Iris pigment epithelial cell (primary cell): ENCODE measurements at regions not wholly inside any gene's neighbourhood (a gene's known extent, or its start where the extent isn't known, plus 50 kb on each side); places are given as distances from the start of the nearest gene placed in this dataset.
A peak's percentile ranks its signal among the peaks of the same experiment; 100 is the strongest.
"Not testable (repeated sequence)": the region's sequence is repeated elsewhere in the genome, so short reads cannot be mapped to it uniquely, and the experiment has no call there.

Experiments used
- DNase-seq: peaks from one replicate; pipeline ENCODE4 v3.0.0-alpha.2; 2011; ENCODE audit warnings: low read depth

DNA sequence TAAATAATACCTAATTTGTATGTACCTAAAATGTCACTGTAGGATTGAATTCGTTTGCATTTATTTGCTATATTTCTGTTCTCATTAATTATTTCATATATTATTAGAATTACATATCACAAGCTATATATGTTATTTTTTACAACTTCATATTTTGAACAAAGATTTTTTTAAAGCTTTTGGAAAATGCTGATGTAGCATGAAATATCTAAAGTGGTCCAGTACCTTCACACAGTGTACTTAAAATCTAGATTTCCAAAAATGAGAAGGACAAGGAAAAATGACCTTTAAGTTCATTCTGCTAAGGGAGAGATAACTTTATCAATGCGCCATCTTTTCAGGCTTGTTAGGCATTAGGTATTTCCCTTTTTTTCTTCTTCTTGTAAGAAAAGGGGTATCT, 71.8 kb downstream of the LARP7 start:
- DNase-seq: no peak

DNA sequence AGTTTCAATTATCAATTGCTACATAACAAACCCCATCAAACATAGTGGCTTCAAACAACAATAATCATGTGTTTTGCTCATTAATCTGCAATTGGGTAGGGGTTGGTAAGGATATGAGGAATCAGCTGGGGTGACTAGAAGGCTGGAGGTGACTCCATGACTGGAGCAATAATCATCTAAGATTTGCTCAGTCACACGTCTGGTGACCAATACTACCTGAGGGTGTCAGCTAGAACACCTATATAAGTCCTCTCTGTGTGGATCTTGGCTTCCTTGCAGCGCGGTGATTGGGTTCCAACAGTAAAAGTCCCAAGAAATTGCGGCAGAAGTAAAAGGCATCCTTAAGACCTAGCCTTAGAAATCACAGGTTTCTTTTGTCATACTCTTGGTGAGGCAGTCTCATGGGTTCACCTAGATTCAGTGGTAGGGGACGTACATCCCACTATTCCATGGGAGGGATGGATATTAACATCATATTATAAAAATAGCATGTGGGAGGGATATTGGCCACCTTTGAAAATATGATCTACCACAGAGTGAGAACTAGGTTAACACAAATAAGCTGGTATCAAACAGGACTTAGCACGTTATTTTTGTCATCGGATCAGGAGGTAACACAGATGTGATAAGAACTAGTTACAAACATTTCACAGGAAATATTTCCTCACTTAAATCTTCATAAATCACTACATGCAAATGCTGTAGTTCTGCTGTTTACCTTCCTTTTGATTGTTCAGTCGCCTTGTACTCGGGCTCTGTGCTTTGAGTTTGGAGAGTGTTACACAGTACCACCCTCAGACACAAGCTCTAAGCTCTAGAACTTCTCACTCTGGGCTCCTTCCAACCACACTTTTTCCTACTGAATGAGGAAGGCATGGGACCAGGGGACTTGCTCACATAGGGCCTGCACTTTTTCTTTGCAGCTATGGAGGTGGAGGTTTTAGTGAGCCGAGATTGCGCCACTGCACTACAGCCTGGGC, 78.3 kb downstream of the LARP7 start:
- DNase-seq: no peak

DNA sequence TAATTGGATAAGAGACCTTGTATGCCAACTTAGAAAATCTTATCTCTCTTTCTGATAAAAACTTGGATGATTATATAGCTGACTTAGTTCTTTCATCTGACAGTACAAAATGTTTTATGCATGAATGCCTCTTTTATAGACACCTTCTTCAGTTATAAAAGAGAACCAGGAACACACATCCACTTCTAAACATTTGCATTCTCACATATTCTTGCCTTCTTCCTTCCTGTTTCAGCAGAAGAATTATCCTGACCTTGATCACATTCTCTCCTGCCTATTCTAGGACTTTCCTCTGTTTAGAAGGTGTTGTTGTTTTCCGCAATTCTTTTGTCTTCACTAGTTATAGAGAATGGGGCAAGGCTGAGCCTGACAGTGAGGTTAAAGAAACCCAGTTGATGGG, 80.9 kb downstream of the LARP7 start:
- DNase-seq: no peak

DNA sequence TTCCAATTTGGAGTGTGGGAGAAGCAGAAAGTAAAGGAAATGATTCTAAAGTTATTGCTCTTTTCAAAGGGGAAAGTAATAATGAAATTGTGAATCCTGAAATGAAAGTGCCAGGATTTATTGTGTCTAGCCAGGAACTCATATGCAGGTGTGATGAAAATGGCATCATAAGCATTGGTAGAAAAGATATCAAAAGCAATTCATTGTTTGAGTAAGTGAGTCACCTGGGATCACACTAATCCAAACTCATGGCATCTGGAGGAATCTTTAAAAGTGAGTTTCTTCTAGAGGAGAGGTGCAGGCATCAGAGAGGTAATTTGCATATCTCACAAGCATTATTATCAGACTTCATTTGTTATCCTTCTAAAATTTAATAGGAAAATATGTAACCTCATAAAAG, 84.7 kb downstream of the LARP7 start:
- no peak for DNase-seq

DNA sequence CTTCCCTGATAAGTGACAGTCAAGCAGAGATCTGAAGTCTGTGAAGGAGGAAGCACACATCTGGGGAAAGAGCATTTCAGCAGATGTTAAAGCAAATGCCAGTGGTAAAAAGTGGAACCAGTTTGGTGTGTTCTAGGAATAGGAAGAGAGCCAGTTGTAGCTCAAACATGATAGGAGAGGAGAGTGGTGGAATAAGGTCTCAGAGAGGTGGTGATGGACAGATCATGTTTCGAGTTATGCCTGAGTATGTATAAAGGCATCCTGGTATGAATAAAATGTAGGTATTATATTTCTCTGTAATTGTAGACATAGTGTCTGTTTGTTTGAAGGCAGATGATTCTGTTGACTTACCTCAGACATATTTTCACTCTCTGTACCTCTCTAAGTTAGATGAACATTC, 89.1 kb downstream of the LARP7 start:
- DNase-seq: no peak

DNA sequence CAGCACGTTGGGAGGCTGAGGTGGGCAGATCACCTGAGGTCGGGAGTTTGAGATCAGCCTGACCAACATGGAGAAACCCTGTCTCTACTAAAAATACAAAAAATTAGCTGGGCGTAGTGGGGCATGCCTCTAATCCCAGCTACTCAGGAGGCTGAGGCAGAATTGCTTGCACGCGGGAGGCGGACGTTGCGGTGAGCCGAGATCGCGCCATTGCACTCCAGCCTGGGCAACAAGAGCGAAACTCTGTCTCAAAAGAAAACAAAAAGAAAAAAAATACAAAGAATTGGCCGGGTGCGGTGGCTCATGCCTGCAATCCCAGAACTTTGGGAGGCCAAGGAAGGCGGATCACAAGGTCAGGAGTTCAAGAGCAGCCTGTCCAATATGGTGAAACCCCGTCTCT, 90.8 kb downstream of the LARP7 start:
- DNase-seq: not testable (repeated sequence)

DNA sequence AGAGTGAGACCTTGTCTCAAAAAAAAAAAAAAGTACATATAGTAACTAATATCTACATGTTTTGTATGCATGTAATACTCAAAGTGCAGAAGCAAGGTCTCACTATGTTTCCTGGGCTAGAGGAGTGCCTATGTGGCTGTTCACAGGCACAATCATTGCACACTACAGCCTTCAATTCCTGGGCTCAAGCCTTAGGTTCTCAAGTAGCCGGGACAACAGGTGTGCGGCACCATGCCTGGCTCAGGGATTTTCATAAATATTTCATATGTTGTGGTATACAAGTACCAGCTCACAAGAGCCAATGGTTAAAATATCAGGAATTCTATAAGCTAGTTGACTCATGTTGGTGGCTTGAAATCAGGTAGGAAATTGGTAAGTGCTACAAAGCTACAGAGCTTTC, 94.8 kb downstream of the LARP7 start:
- DNase-seq: no peak

DNA sequence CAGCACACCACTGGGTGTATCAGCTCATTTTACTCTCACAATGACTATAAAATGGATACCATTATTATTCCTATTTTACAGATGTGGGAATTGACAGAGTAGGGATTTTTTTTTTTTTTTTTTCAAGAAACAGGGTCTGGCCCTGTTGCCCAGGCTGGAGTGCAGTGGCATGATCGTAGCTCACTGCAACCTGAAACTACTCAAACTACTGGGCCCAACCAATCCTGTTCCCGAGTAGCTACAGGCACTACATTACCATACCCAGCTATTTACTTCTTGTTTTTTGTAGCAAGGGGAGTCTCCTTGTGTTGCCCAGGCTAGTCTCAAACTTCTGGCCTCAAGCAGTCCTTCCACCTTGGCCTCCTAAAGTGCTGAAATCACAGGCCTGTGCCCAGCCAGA, 95.2 kb downstream of the LARP7 start:
- DNase-seq: no peak

DNA sequence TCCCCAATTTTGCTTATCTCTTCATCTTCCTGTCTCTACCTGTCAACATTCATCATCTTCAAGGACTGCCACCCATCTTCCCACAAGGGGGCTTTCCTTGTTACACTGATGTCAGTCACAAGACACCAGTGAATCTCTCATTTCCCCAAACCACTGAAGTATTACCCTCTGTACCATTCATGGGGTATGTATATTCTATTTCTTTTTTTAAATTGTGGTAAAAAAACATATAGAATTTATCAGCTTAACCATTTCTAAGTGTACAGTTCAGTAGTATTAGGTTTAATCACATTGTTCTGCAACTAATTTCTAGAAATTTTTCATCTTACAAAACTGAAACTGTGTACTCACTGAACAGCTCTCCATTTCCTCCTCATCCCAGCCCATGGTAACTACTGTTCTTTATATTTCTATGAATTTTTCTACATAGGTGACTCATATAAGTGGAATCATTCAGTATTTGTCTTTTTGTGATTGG, 98.6 kb downstream of the LARP7 start:
- peak; percentile 7 for DNase-seq

DNA sequence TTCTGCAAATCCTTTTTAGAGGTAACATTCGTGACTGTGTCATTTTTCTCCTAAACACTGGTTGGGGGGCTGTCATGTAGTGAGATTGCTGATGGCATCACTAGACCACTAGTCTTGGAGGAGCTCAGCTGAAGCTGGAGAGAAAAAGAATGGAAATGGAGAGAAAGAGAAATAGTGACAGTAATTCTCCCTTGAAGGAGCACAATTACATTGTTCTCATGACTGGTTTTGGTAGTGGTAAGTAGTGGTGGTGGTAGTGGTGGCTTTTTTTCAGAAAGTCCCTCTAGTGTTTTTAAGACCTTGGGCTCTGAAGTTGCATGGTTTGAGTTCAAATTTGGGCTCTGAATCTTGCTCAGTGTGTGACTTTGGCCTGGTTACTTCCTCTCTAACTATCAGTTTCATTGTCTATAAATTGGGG, 99.8 kb downstream of the LARP7 start:
- no peak for DNase-seq

DNA sequence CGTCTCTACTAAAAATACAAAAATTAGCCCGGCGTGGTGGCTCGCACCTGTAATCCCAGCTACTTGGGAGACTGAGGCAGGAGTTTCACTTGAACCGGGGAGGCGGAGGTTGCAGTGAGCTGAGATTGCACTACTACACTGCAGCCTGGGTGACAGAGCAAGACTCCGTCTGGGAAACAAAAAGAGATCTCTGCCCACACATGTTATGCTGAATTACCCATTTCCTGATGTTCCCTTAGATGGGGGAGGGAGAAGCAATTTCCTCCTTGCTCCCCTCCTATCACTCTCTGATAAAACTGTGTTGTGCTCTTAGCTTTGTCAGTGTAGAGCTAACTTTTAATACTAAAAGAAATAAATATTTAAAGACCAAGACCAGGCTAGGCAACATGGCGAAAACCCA, 102.5 kb downstream of the LARP7 start:
- DNase-seq: no peak

DNA sequence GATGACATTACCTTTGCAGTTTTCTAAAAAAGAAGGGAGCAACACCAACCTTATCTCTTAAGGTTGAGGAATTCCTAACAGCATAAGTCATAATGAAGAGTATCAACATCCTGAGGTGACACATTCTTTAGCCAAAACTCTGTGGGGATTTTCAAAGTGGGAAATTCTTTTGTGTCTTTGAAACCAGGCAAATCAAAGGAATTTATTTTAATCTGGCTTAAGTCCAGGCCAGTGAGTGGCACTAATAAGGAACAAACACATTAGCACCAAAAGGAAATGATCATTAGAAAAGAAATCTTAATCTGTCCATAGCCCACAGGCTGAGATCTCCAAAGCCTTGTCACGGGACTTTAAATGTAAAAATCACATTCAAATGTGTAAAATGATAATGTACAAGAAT, 110.1 kb downstream of the LARP7 start:
- DNase-seq: no peak

DNA sequence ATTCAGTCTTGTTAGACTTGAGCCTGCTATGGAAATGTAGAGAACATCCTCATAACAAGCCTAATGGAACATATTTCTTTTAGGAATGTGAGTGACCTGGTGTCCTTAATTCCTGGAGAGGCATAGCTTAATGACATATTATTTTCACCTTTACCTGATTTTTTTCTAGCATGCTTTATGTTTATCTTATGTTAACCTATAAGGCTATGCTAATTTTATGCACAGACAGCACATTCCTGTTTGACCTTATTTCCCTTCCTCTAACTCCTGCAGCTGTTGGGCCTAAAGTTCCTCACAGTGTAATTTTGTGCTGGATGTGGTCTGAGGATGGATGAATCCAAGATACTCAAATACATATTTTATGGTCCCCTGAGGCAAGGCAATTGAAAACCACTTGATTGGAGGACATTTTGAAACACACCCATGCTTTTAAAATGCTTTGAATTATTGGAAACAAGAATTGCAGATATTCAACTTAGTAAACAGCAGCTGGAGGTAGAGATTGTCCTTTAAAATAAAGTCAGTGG, 111.5 kb downstream of the LARP7 start:
- no peak for DNase-seq

DNA sequence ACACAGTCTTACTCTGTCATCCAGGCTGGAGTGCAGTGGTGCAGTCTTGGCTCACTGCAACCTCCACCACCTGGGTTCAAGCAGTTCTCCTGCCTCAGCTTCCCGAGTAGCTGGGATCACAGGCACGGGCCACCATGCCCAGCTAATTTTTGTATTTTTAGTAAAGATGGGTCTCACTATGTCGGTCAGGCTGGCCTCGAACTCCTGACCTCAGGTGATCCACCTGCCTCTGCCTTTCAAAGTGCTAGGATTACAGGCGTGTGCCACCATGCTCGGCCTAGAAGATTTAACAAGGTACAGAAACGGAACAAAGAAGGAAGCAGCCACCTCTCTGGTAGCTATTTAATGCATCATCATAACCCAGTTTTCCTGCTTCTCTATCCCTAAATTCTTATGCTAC, 113.8 kb downstream of the LARP7 start:
- DNase-seq: not testable (repeated sequence)

DNA sequence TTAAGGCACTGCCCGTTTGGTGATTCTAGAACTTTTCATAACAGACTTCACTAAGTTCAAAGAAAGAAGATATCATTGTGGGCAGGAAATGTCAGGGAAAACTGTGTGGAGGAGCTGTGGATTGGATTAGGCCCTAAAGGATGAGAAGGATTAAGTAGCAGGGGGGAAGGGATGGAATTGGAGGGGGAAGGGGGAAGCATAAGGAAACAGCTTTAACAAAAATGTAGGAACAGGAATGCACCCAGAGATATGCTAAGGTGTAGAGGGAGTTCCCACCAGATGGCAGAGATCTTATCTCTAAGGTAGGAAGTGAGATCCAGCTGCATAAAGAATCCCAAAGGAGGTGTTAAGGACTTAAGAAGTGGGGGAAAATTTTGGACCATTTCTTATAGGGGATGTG, 114.5 kb downstream of the LARP7 start:
- DNase-seq: no peak

DNA sequence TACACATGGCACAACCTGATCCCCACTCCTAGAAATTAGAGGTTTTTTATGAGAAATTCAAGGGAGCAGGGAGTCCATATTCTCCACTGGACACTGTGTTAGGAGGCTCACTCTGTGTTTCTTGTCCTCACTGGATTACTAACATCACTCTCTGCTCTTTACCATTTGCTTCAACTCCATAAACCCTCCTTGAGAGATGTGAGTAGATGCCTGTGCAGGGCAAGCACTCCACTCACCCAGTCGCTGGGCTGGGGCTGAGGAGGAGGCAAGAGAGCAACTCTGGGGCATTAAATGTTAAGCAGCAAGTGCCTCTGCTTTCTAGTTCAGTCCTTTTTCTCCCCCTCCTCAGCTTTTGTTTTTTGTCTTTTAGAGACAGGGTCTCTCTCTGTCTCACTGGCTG, 115.1 kb downstream of the LARP7 start:
- no peak for DNase-seq

DNA sequence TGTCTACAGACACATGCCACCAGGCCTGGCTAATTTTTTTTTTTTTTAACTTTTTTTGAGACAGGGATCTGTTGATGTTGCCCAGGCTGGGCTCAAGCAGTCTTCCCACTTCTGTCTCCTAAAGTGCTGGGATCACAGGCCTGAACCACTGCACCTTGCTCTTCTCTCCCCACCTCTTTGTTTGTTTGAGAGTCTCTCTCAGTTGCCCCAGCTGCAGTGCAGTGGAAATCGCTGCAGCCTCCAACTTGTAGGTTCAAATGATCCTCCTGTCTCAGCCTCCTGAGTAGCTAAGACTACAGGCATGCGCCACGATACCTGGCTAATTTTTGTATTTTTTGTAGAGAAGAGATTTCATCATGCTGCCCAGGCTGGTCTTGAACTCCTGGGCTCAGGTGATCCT, 115.6 kb downstream of the LARP7 start:
- no peak for DNase-seq

DNA sequence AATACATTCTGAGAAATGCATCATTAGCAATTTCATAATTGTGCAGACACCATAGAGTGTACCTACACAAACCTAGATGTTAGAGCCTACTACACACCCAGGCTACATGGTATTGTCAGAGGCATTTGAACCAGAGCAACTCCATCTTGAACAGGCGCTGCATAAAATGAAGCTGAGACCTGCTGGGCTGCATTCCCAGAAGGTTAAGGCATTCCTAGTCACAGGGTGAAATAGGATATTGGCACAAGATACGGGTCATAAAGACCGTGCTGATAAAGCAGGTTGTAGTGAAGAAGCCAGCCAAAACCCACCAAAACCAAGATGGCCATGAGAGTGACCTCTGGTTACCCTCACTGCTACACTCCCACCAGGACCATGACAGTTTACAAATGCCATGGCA, 116.4 kb downstream of the LARP7 start:
- DNase-seq: no peak

DNA sequence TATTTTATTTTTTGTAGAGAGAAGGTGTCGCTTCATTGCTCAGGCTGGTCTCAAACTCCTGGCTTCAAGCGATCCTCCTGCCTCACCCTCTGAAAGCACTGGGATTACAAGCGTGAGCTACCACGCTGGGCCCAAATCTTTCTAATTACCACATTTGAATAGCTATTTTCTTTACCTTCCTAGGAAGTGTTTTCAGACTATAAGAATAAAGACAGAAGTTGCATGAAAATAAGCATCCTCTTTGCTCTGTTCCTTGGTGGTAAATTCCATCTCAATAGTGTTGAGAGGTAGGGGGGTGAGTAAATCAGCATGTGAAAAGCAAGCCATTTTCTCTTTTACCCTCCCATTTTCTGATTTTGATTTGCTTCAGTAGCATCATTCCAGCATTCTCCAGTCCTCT, 122.4 kb downstream of the LARP7 start:
- DNase-seq: no peak

DNA sequence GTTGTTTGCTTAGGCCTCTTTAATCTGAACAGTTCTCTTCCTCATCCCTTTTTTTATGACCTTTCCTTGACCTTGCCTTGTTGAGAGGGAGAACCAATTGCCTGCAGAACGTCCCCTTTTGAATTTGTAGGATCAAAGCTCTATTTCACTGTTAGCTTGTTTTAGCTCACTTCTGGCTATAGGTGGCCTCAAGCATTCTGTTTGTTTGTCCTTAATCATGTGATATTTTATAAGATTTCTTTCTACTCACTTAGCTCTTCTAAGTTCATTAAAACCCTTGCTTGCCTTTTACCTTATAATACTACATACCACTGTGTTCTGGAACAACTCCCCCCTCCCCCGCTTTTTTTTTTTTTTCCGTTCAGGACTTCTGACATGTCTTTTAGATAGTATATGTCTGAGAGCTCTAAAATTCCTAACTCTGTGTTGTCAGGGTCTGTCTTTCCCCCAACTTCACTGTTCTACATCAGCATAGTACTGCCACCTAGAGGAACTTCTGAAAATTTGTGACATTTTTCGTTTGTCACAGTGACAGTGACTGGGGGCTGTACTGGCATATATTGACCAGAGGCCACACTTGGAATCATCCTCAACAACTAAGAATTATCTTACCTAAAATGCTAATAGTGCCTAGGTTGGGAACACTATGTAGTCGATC, 128.5 kb downstream of the LARP7 start:
- DNase-seq: peak; percentile 3

DNA sequence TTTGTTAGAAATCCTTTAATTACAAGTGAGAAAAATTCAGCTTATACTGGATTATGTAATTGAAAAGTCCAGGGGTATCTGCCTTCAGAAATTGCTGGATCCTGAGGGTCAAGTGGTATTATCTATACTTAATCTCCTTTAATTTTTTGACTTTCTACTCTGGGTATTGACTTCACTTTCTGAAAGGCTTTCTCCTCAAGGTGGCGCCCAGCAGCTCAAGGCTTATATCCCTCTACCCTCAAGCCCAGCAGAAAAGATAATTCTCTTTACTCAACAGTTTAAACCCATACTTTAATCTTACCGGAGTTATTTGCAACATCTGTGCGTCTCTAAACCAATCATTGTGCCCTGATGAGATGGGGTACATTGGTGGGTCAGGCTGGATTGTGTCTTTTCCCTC, 129.5 kb downstream of the LARP7 start:
- DNase-seq: peak; percentile 44

DNA sequence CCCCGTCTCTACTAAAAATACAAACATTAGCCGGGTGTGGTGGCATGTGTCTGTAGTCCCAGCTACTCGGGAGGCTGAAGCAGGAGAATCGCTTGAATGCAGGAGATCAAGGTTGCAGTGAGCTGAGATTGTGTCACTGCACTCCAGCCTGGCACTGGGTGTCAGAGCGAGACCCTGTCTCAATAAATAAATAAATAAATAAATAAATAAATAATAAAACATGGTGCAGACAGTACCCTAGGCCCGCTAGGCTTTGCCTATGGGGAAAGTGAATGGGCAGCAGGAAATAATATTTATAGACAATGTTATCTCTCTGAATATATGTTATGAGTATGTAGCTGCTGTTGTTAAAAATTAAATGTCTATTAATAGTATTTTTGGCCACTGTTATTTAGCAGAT, 130.4 kb downstream of the LARP7 start:
- DNase-seq: no peak

DNA sequence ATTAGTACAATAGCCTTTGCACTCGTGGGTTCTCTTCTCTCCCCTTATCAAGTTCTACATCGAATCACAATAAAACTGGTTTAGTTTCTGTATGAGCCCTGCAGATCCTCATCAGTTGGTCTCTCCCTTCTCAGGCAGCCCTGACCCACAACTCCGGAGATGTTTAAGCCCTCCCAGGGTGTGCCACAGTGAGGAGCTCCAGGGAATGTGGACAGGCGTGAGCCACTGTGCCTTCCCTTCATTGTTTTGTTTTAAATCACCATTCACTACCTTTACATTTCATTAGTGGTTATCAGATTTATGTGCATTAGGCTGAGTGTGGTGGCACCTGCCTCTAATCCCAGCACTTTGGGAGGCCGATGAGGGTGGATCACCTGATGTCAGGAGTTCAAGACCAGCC, 133.2 kb downstream of the LARP7 start:
- DNase-seq: no peak
